ENCODE measurements at regions not wholly inside any gene's neighbourhood (a gene's known extent, or its start where the extent isn't known, plus 50 kb on each side); places are given as distances from the start of the nearest gene placed in this dataset.

GRCh38 chr3:66723231-66723630 lies 222.4 kb upstream of the LRIG1 start:
- no peak for TF ChIP-seq CTCF (IDR thresholded peaks at IDR 0.05; ENCODE audit: extremely low read depth, insufficient read depth, missing control alignments)
- DNase-seq (ENCODE audit: low spot score), result no peak
- in situ Hi-C loops (cut with MboI; ENCODE audit: low pct_unique_long_range_greater_than_20kb, low sequenced_read_pairs, unreplicated experiment), result no loop called here

GRCh38 chr3:66729687-66730393 lies 229.0 kb upstream of the LRIG1 start:
- TF ChIP-seq CTCF (IDR thresholded peaks at IDR 0.05; ENCODE audit: extremely low read depth, insufficient read depth, missing control alignments), result no peak
- in situ Hi-C loops (cut with MboI; ENCODE audit: low pct_unique_long_range_greater_than_20kb, low sequenced_read_pairs, unreplicated experiment), result no loop called here

GRCh38 chr3:66738625-66739365 lies 238.0 kb upstream of the LRIG1 start:
- in situ Hi-C loops (cut with MboI; ENCODE audit: low pct_unique_long_range_greater_than_20kb, low sequenced_read_pairs, unreplicated experiment), result no loop called here
- DNase-seq (ENCODE audit: low spot score), result no peak
- TF ChIP-seq CTCF (IDR thresholded peaks at IDR 0.05; ENCODE audit: extremely low read depth, insufficient read depth, missing control alignments), result no peak

More at GRCh38 chr3:66729687-66730393, 229.0 kb upstream of the LRIG1 start:
- DNase-seq (ENCODE audit: low spot score), result no peak

GRCh38 chr3:66740260-66740659 lies 239.4 kb upstream of the LRIG1 start:
- TF ChIP-seq CTCF (IDR thresholded peaks at IDR 0.05; ENCODE audit: extremely low read depth, insufficient read depth, missing control alignments), result no peak
- DNase-seq (ENCODE audit: low spot score), result no peak
- in situ Hi-C loops (cut with MboI; ENCODE audit: low pct_unique_long_range_greater_than_20kb, low sequenced_read_pairs, unreplicated experiment), result no loop called here

GRCh38 chr3:66744521-66744920 lies 243.7 kb upstream of the LRIG1 start:
- in situ Hi-C loops (cut with MboI; ENCODE audit: low pct_unique_long_range_greater_than_20kb, low sequenced_read_pairs, unreplicated experiment), result no loop called here
- no peak for DNase-seq (ENCODE audit: low spot score)
- no peak for TF ChIP-seq CTCF (IDR thresholded peaks at IDR 0.05; ENCODE audit: extremely low read depth, insufficient read depth, missing control alignments)

- TF ChIP-seq CTCF (IDR thresholded peaks at IDR 0.05; ENCODE audit: extremely low read depth, insufficient read depth, missing control alignments), result no peak
- in situ Hi-C loops (cut with MboI; ENCODE audit: low pct_unique_long_range_greater_than_20kb, low sequenced_read_pairs, unreplicated experiment), result no loop called here
- no peak for DNase-seq (ENCODE audit: low spot score)
These were observed 244.2 kb upstream of the LRIG1 start for GRCh38 chr3:66744986-66745385.

All from GM13977 (cell line).